Astrocyte (in vitro differentiated cells and primary cell): ENCODE measurements at regions not wholly inside any gene's neighbourhood (a gene's known extent, or its start where the extent isn't known, plus 50 kb on each side); places are given as distances from the start of the nearest gene placed in this dataset.

Experiments
- CTCF ChIP-seq: IDR thresholded peaks from 2 replicates; pipeline ENCODE4 v1.5.1; 2011; ENCODE audit warnings: low read depth, mild to moderate bottlenecking, inconsistent platforms, low read length, moderate library complexity; ENCODE audit not compliant: insufficient read depth
- EZH2 ChIP-seq: IDR thresholded peaks from 2 replicates; pipeline ENCODE4 v1.6.1; 2012; ENCODE audit warnings: mild to moderate bottlenecking, low read length, inconsistent platforms; ENCODE audit not compliant: insufficient read depth

GRCh38 chr5:101878190-101878589, 417.9 kb downstream of the SLCO4C1 start:
- TF ChIP-seq CTCF (no peak), EZH2 (no peak)
